HG02981 (cell line): ENCODE measurements at regions not wholly inside any gene's neighbourhood (a gene's known extent, or its start where the extent isn't known, plus 50 kb on each side); places are given as distances from the start of the nearest gene placed in this dataset.

Experiments
- ATAC-seq: cut with Tn5 transposase; IDR thresholded peaks from one replicate; pipeline ENCODE4 v1.9.1; 2021; ENCODE audit warnings: mild to moderate bottlenecking, moderate library complexity; ENCODE audit not compliant: unreplicated experiment

- ATAC-seq = no peak
Measured at GRCh38 chr6:51505434-51505833, 582.0 kb downstream of the PKHD1 start.

GRCh38 chr6:51509597-51509996, 577.8 kb downstream of the PKHD1 start:
- ATAC-seq = no peak

DNA sequence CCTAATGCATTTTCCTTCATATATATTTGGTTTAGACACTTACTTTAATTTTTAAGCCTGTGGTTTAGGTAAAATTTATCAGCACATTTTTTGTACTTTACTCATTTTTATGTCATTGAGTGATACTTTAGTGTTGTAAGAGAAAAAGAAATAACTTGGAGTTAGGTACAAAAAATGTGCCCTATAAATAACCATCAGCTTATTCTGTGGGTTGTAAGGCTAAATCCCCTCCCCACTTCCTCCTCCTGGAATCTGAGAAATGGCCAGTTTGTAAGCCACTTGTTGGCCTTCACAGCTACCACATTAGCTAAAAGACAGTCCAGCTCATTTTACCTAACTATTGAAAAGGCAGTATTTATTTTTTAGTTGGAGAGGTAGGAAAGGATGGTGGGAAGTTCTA, 576.3 kb downstream of the PKHD1 start:
- ATAC-seq = no peak

GRCh38 chr6:51513891-51514747, 573.3 kb downstream of the PKHD1 start:
- no peak for ATAC-seq

DNA sequence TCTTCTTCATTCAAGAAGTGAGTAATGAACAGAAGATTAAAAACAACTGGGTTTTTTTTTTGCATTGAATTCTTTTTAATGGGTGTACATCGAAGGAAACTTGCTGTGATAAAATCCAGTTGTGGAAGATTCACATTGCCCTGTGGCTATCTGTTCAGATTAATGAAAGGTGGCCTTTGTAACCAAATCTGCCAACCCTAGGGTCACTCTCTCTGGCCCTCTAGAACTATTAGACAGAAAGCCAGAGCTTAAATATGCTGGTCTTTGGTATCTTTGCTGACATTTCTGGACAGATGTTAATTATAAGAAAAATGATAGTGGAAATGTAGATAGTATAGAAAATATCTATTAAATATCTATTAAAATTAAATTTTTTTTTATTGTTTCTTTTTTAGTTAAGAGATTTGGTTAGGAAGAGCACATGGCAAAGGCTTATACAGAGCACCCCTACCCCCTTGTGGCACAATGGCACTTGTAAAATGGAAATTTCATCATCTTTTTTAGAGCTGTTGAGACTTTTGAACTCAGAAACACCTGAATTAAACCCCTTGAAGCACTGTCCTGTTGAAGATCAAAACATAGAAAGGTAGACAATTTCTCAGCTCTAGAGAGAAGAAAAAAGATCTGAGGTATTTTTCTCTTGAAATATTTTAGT, 572.5 kb downstream of the PKHD1 start:
- ATAC-seq = no peak

DNA sequence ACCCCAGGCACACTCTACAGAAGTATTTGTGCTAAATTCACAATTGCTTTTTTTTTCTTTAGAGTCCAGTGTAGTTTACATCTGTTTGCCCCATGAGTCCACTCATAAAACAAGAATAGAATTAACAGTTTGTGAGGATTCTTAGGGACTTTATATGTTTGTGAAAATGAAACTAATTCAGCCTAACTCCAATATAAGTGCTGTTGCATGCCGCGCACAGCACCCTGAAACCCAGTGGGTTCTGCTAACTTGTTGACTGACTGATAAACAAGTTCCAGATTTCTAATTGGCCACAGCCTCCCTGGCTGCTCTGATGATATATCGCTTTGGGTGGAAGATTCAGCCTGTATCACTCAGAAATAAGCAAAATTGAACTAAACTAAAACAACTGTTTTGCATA, 561.4 kb downstream of the PKHD1 start:
- no peak for ATAC-seq

DNA sequence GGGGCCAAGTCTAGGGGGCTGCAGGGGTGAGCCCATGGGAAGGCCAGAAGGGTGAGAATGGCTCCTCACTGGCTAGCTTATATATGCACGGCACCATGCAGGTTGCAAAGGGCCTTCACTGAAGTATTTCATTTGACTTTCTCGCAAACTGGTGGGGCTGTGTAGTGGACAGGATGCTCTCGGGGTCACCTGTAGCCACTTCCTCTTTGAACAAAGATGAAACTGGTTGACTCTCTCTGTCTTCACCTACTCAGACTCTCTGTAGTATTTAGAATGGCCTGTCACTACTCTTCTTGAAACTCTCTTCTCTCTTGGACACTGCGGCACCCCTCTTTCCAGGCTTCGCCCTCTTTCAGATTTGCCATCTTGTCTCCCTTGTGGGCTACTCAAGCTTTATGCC, 560.5 kb downstream of the PKHD1 start:
- no peak for ATAC-seq

GRCh38 chr6:51528556-51528955, 558.9 kb downstream of the PKHD1 start:
- ATAC-seq = no peak

DNA sequence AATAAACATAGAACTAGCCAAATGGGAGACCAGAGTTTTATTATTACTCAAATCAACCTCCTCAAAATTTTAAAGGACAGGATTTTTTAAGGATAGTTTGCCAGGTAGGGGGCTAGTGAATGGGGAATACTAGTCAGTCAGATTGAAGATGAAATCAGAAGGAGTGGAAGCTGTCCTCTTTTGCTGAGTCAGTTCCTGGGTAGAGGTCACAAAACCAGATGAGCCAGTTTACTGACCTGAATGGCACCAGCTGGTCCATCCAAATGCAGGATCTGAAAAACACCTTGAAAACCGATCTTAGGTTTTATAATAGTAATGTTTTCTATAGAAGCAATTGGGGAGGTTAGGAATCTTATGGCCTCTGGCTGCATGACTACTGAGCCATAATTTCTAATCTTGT, 558.2 kb downstream of the PKHD1 start:
- ATAC-seq = no peak

DNA sequence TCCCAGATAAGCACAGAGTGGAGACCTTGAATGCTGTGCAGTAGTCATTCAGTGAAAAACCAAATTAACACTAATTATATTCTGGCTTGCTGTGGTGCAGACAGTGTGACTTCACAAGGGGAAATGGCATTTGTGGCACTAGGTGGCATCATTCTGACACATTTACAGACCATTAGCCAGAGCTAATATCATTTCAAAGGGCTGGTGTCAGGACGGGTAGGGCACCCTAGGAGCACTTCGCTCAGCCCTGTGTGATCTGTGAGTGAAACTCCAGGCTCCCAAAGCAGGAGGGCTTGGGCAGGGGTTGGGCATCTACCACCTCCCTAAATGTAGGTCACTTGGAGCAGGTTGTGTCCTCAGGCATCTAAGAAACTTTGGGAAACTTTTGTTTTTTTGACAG, 555.8 kb downstream of the PKHD1 start:
- ATAC-seq = no peak

- no peak for ATAC-seq
Measured at GRCh38 chr6:51533962-51534361, 553.5 kb downstream of the PKHD1 start.

GRCh38 chr6:51535327-51535726, 552.1 kb downstream of the PKHD1 start:
- no peak for ATAC-seq

- no peak for ATAC-seq
Measured at GRCh38 chr6:51536728-51537127, 550.7 kb downstream of the PKHD1 start.

DNA sequence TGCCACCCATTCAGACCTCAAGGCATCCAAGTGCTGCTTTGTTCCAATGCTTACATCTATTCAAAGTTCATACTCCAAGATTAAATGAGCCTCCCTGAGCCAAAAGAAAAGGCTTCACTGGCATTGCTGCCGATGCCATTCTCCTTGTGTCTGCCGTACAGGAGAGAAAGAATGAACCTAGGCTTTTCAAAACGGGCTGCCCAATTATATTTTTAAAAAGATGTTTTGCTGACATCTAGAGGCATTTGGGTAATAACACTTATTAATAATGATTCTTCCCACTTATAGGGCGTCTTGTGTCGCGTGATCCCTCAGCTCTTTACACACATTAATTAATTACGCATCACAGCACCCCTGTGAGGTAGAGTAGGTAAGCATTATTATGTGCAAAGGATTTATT, 545.6 kb downstream of the PKHD1 start:
- no peak for ATAC-seq

GRCh38 chr6:51542475-51542874, 544.9 kb downstream of the PKHD1 start:
- no peak for ATAC-seq

DNA sequence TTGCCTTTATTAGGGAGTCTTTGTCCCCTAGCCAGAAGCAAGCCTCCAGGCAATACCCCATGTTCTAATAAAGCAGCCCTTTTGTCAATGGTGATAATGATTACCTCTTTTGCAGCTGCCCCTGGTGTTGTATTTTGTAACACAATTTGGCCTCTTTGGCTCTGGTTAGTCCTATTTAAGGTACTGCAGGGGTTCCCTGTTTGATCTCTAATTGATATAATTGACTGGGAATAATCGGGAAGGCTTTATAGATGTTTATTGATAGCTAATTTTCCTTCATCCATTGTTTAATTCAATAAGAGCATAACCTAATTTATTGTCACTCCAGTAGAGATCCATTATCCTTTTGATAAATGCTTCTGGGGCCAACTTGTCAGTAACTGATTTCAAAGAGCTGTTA, 537.2 kb downstream of the PKHD1 start:
- no peak for ATAC-seq

GRCh38 chr6:51552435-51552834, 535.0 kb downstream of the PKHD1 start:
- ATAC-seq = no peak

GRCh38 chr6:51553246-51554015, 534.0 kb downstream of the PKHD1 start:
- no peak for ATAC-seq

GRCh38 chr6:51554029-51554428, 533.4 kb downstream of the PKHD1 start:
- ATAC-seq = no peak

GRCh38 chr6:51559059-51559458, 528.4 kb downstream of the PKHD1 start:
- ATAC-seq = no peak

GRCh38 chr6:51562198-51562597, 525.2 kb downstream of the PKHD1 start:
- peak; percentile 90 for ATAC-seq
